Stimulated activated naive CD8-positive, alpha-beta T cell treated with anti-CD3 and anti-CD28 coated beads, Interleukin-15, Interleukin-2, amounts not matched to agents 100 ng/mL and 50 ng/mL, for 24 hours (primary cell): ENCODE measurements at regions not wholly inside any gene's neighbourhood (a gene's known extent, or its start where the extent isn't known, plus 50 kb on each side); places are given as distances from the start of the nearest gene placed in this dataset.

Experiments used
- H3K27ac Mint-ChIP-seq: one replicate; pipeline ENCODE4 v1.8.0; 2021; ENCODE audit warnings: mild to moderate bottlenecking, mixed read lengths
- H3K27me3 Mint-ChIP-seq: one replicate; pipeline ENCODE4 v1.8.0; 2021; ENCODE audit warnings: mixed read lengths
- H3K36me3 Mint-ChIP-seq: one replicate; pipeline ENCODE4 v1.8.0; 2021; ENCODE audit warnings: low read depth, mixed read lengths
- H3K4me1 Mint-ChIP-seq: one replicate; pipeline ENCODE4 v1.8.0; 2021; ENCODE audit warnings: low read depth, mixed read lengths
- H3K4me3 Mint-ChIP-seq: one replicate; pipeline ENCODE4 v1.8.0; 2021; ENCODE audit warnings: mild to moderate bottlenecking, mixed read lengths
- H3K9me3 Mint-ChIP-seq: one replicate; pipeline ENCODE4 v1.8.0; 2021; ENCODE audit warnings: mixed read lengths

GRCh38 chr20:11001764-11002540 lies 328.2 kb upstream of the JAG1 start:
- H3K27me3 Mint-ChIP-seq: no peaks in the 10 kb centered on the region
- peaks cover 8% of the 10 kb centered on the region for H3K9me3 Mint-ChIP-seq

DNA sequence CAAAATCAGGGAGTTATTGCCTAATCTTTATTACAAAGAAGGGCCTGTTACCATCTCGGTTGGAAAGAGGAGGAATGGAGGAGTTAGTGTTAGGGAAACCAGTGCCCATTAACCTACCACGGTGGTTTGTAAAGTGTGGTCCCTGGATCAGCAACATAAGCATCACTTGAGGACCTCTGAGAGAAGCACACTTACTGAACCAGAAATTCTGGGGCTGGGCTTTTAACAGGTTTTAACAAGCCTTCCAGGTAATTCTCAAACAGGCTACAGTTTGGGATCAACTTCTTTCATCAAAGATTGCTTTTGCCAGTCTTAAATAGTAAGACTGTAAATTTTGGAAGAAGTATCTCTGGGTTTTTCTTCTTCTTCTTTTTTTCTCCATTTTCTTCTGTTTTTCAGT lies 329.5 kb upstream of the JAG1 start:
- H3K9me3 Mint-ChIP-seq: peaks cover 8% of the 10 kb centered on the region
- H3K36me3 Mint-ChIP-seq: no peaks in the 10 kb centered on the region
- no peak overlapping the region for H3K27ac Mint-ChIP-seq
- no peaks in the 10 kb centered on the region for H3K27me3 Mint-ChIP-seq
- no peak overlapping the region for H3K4me3 Mint-ChIP-seq
- no peaks in the 10 kb centered on the region for H3K4me1 Mint-ChIP-seq

More at GRCh38 chr20:11001764-11002540, 328.2 kb upstream of the JAG1 start:
- H3K36me3 Mint-ChIP-seq: no peaks in the 10 kb centered on the region
- H3K27ac Mint-ChIP-seq: no peak overlapping the region
- no peaks in the 10 kb centered on the region for H3K4me1 Mint-ChIP-seq
- H3K4me3 Mint-ChIP-seq: no peak overlapping the region

DNA sequence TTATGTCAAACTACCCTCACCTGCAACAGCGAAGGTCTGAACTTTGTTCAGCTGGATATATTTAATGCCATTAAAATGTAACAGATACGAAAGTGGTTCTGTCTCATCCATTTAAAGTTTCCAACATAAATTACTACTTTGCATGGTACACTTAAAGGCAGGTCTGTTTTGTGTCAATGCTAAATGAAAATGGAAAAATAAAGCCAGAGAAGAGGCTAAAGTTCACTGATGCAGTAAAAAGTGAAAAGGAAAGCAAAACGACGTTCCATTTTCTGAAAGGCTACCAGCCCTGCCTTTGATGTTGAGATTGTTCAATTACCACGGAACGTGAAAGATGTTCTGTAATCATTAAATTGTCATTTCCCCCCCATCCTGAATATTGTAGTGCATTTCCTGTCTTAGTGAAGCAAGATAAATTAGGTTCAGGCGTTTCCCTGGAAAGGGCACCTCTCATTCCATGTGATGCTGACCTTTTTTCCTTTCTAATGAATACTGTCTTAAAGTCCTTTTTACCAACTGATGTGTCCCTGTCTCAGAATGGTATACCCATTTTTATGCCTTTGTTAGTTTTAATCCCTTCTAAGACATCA lies 334.7 kb upstream of the JAG1 start:
- Mint-ChIP-seq H3K9me3 (peaks cover 8% of the 10 kb centered on the region), H3K4me3 (no peak overlapping the region), H3K36me3 (no peaks in the 10 kb centered on the region), H3K27me3 (no peaks in the 10 kb centered on the region), H3K4me1 (no peaks in the 10 kb centered on the region), H3K27ac (no peak overlapping the region)

GRCh38 chr20:11011653-11012052 lies 337.9 kb upstream of the JAG1 start:
- no peak overlapping the region for H3K4me3 Mint-ChIP-seq
- no peaks in the 10 kb centered on the region for H3K4me1 Mint-ChIP-seq
- H3K36me3 Mint-ChIP-seq: no peaks in the 10 kb centered on the region
- no peak overlapping the region for H3K27ac Mint-ChIP-seq
- H3K27me3 Mint-ChIP-seq: no peaks in the 10 kb centered on the region
- H3K9me3 Mint-ChIP-seq: no peaks in the 10 kb centered on the region

GRCh38 chr20:11012975-11013374 lies 339.2 kb upstream of the JAG1 start:
- Mint-ChIP-seq H3K27ac (no peak overlapping the region), H3K4me1 (no peaks in the 10 kb centered on the region), H3K9me3 (peaks cover 4% of the 10 kb centered on the region), H3K36me3 (no peaks in the 10 kb centered on the region), H3K4me3 (no peak overlapping the region), H3K27me3 (no peaks in the 10 kb centered on the region)

- Mint-ChIP-seq H3K9me3 (peaks cover 7% of the 10 kb centered on the region), H3K27me3 (no peaks in the 10 kb centered on the region), H3K36me3 (no peaks in the 10 kb centered on the region), H3K27ac (no peak overlapping the region), H3K4me1 (no peaks in the 10 kb centered on the region), H3K4me3 (no peak overlapping the region)
These were observed 340.0 kb upstream of the JAG1 start for GRCh38 chr20:11013801-11014200.

GRCh38 chr20:11015440-11015839 lies 341.6 kb upstream of the JAG1 start:
- Mint-ChIP-seq H3K4me1 (no peaks in the 10 kb centered on the region), H3K27ac (no peak overlapping the region), H3K36me3 (no peaks in the 10 kb centered on the region), H3K4me3 (no peak overlapping the region), H3K27me3 (no peaks in the 10 kb centered on the region), H3K9me3 (peaks cover 12% of the 10 kb centered on the region)

DNA sequence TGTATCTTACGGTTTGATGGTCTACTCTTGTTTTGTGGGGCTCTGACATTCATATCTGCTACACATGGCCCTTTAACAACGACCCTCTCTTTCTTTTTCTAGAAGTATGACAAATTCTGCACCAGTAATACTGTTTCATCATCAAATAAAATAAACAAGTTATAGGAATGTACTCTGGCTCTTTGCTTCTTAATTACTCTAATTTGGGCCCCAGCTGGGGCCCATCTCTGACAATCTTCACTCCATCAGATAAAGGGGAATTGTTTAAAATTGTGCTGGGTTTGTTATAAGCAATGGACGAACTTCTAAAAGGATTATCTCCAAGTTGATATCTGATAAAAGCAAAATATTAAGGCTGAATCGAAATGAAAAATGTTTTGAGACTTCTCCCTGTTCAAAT lies 343.6 kb upstream of the JAG1 start:
- H3K27me3 Mint-ChIP-seq: no peaks in the 10 kb centered on the region
- H3K4me1 Mint-ChIP-seq: no peaks in the 10 kb centered on the region
- no peak overlapping the region for H3K27ac Mint-ChIP-seq
- no peaks in the 10 kb centered on the region for H3K36me3 Mint-ChIP-seq
- peaks cover 17% of the 10 kb centered on the region for H3K9me3 Mint-ChIP-seq
- no peak overlapping the region for H3K4me3 Mint-ChIP-seq

DNA sequence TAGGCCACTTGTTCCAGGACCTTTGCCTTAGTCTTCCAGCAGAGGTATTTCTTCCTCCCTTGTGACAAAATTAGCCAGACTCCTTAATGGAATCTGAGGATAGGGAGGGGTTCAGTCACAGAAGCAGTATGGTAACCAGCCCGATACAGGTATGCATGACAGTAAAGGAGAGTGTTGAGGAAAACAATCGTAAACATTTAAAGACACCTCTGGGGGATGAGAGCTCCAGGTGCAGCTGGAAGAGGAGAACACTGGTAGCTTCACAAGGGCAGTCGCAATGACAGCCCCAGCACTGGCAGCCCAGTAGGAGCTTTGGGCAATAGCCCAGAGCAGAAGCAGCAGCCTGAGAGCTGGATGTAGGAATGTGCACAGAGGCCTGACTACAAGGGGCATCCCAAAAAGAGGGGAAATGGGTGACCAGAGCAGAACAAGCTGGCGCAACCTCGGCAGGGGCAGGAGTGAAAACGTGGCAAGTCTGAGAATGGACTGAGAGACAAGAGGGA lies 344.9 kb upstream of the JAG1 start:
- no peaks in the 10 kb centered on the region for H3K4me1 Mint-ChIP-seq
- H3K27ac Mint-ChIP-seq: no peak overlapping the region
- no peaks in the 10 kb centered on the region for H3K36me3 Mint-ChIP-seq
- peaks cover 17% of the 10 kb centered on the region for H3K9me3 Mint-ChIP-seq
- H3K27me3 Mint-ChIP-seq: no peaks in the 10 kb centered on the region
- no peak overlapping the region for H3K4me3 Mint-ChIP-seq

GRCh38 chr20:11020712-11021111 lies 346.9 kb upstream of the JAG1 start:
- no peak overlapping the region for H3K4me3 Mint-ChIP-seq
- H3K36me3 Mint-ChIP-seq: no peaks in the 10 kb centered on the region
- peaks cover 17% of the 10 kb centered on the region for H3K9me3 Mint-ChIP-seq
- H3K27ac Mint-ChIP-seq: no peak overlapping the region
- H3K27me3 Mint-ChIP-seq: no peaks in the 10 kb centered on the region
- H3K4me1 Mint-ChIP-seq: no peaks in the 10 kb centered on the region

- Mint-ChIP-seq H3K27ac (no peak overlapping the region), H3K4me3 (no peak overlapping the region), H3K9me3 (peaks cover 7% of the 10 kb centered on the region), H3K4me1 (no peaks in the 10 kb centered on the region), H3K27me3 (no peaks in the 10 kb centered on the region), H3K36me3 (no peaks in the 10 kb centered on the region)
These were observed 353.4 kb upstream of the JAG1 start for GRCh38 chr20:11027224-11027623.

DNA sequence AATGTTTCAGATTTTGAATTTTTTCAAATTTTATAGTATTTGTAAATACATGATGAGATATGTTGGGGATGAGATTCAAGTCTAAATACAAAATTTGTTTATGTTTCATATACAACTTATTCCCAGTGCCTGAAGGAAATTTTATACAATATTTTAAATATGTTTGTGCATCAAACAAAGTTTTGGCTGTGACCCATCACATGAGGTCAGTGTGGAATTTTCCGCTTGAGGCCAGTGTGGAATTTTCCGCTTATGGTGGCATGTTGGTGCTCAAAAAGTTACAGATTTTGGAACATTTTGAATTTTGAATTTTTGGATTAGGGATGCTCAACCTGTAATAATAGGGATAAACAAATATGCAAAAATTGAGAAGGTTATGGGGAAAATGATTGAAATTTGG lies 356.6 kb upstream of the JAG1 start:
- Mint-ChIP-seq H3K27me3 (no peaks in the 10 kb centered on the region), H3K4me3 (no peak overlapping the region), H3K27ac (no peak overlapping the region), H3K9me3 (peaks cover 13% of the 10 kb centered on the region), H3K36me3 (no peaks in the 10 kb centered on the region), H3K4me1 (no peaks in the 10 kb centered on the region)

- peaks cover 13% of the 10 kb centered on the region for H3K9me3 Mint-ChIP-seq
- H3K36me3 Mint-ChIP-seq: no peaks in the 10 kb centered on the region
- H3K4me1 Mint-ChIP-seq: no peaks in the 10 kb centered on the region
- H3K27me3 Mint-ChIP-seq: no peaks in the 10 kb centered on the region
- no peak overlapping the region for H3K4me3 Mint-ChIP-seq
- no peak overlapping the region for H3K27ac Mint-ChIP-seq
These were observed 357.5 kb upstream of the JAG1 start for GRCh38 chr20:11031300-11031699.

GRCh38 chr20:11032611-11033010 lies 358.8 kb upstream of the JAG1 start:
- no peak overlapping the region for H3K4me3 Mint-ChIP-seq
- H3K27me3 Mint-ChIP-seq: no peaks in the 10 kb centered on the region
- H3K9me3 Mint-ChIP-seq: peaks cover 13% of the 10 kb centered on the region
- no peaks in the 10 kb centered on the region for H3K36me3 Mint-ChIP-seq
- H3K4me1 Mint-ChIP-seq: no peaks in the 10 kb centered on the region
- H3K27ac Mint-ChIP-seq: no peak overlapping the region

DNA sequence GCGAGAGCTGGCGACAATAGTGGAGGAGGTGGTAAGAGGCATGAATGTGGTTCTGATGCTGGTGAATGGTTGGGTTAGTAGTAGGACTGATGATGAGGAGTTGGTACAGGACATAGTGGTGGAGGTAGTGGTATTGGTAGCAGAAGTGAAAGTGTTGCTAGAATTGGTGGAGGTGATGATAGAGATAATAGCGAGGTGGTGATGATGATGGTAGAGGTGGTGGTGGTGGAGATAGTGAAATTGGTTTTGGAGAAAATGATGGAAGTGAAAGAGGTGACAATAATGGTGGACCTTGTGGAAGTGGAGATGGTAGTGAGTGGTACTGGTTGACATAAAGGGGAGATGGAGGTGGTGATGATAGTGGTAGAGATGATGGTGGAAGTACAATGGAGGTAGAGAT lies 360.2 kb upstream of the JAG1 start:
- Mint-ChIP-seq H3K27me3 (no peaks in the 10 kb centered on the region), H3K9me3 (peaks cover 13% of the 10 kb centered on the region), H3K4me1 (no peaks in the 10 kb centered on the region), H3K36me3 (no peaks in the 10 kb centered on the region), H3K27ac (no peak overlapping the region), H3K4me3 (no peak overlapping the region)

DNA sequence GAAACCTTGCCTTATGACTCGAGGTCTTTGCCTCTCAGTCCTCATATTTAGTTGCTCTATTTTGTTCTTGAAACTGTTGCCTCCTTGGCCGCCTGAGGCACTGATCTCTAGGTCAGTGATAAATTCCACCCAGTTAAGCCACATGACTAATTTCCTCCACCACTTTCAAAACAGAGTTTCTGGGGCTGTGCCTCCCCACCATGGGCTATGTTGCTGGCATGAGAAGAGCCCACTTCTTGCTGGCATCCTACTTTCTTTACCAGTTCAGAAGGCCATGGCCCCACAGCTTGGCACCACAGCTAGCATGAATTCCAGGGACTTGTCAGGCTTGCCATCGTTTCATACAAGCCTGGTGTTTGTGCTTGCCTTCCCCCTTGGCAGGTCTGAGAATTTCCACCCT lies 361.4 kb upstream of the JAG1 start:
- Mint-ChIP-seq H3K4me1 (no peaks in the 10 kb centered on the region), H3K9me3 (peaks cover 13% of the 10 kb centered on the region), H3K27ac (no peak overlapping the region), H3K4me3 (no peak overlapping the region), H3K36me3 (no peaks in the 10 kb centered on the region), H3K27me3 (no peaks in the 10 kb centered on the region)
